BE2C (cell line): ENCODE measurements at regions not wholly inside any gene's neighbourhood (a gene's known extent, or its start where the extent isn't known, plus 50 kb on each side); places are given as distances from the start of the nearest gene placed in this dataset.
"Not testable (repeated sequence)": the region's sequence is repeated elsewhere in the genome, so short reads cannot be mapped to it uniquely, and the experiment has no call there.

ENCODE experiments used
- DNase-seq: peaks from one replicate; pipeline ENCODE4 v3.0.0-alpha.2; 2020
- H3K27me3 ChIP-seq: fragments of 250-450 bp; sonication (Bioruptor Pico); 2 replicates; pipeline ENCODE4 v1.5.1; 2020; ENCODE audit warnings: mild to moderate bottlenecking
- H3K36me3 ChIP-seq: fragments of 250-450 bp; sonication (Bioruptor Pico); 2 replicates; pipeline ENCODE4 v1.5.1; 2020; ENCODE audit warnings: mild to moderate bottlenecking
- H3K4me1 ChIP-seq: fragments of 250-450 bp; sonication (Bioruptor Pico); 2 replicates; pipeline ENCODE4 v1.5.1; 2020
- H3K4me3 ChIP-seq: 2 replicates; pipeline ENCODE4 v1.5.1; 2011; ENCODE audit warnings: low read depth, low read length
- H3K9me3 ChIP-seq: fragments of 250-450 bp; sonication (Bioruptor Pico); 2 replicates; pipeline ENCODE4 v1.5.1; 2020
- TF ChIP-seq, protein P1 (sequence below): IDR thresholded peaks from 2 replicates; pipeline ENCODE4 v1.5.1; 2012; ENCODE audit warnings: mild to moderate bottlenecking, low read depth, low read length

DNA sequence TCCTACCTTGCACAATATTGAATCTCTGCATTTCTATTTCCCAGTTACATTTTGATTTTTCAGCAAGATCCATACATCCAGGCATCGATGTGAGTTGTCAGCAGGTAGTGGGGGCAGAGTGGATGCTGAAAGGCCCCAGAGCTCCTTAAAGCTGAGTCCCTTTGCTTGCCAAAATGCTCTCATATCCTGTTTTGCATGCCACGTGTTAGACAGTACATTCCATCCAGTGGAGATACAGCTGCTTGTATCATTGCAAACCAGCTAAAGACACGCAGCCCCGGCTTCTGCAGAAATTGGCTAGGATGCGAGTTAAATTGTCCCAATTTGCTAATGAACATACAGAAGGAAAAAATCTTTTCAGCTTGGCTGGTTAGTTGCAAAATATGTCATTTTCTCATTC is 179.6 kb upstream of the MXRA5 start:
- Histone ChIP-seq H3K9me3 (no peaks in the 10 kb centered on the region), H3K4me3 (no peak overlapping the region)

DNA sequence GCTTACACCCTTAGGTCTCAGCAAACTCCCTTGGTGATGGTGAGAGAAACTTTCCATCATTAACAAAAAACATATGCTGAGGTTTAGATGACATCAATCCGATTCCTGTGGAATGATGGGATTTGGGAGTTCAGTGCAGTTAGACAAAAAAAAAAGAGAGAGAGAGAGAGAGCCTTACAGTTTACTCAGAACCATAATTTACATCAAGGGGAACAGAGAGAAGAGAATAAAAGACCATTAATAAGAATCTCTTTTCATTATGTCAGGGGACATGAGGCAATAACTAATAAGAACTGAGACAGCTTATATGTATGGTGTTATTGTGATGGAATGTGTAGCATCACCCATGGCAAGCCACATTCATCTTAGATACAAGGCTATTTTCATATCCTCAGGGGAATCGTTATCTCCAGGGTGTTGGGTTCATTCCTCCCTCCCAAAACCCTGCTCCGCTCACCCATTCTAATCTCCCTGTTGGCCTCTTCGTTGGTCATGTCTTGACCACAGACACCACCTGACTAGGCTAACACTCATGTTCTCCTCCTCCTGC is 175.7 kb upstream of the MXRA5 start:
- no peak overlapping the region for H3K4me3 ChIP-seq
- H3K36me3 ChIP-seq, result no peaks in the 10 kb centered on the region
- no peak for DNase-seq
- H3K4me1 ChIP-seq, result no peaks in the 10 kb centered on the region
- TF ChIP-seq, protein P1, sequence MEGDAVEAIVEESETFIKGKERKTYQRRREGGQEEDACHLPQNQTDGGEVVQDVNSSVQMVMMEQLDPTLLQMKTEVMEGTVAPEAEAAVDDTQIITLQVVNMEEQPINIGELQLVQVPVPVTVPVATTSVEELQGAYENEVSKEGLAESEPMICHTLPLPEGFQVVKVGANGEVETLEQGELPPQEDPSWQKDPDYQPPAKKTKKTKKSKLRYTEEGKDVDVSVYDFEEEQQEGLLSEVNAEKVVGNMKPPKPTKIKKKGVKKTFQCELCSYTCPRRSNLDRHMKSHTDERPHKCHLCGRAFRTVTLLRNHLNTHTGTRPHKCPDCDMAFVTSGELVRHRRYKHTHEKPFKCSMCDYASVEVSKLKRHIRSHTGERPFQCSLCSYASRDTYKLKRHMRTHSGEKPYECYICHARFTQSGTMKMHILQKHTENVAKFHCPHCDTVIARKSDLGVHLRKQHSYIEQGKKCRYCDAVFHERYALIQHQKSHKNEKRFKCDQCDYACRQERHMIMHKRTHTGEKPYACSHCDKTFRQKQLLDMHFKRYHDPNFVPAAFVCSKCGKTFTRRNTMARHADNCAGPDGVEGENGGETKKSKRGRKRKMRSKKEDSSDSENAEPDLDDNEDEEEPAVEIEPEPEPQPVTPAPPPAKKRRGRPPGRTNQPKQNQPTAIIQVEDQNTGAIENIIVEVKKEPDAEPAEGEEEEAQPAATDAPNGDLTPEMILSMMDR, result no peak
- H3K9me3 ChIP-seq, result no peaks in the 10 kb centered on the region
- no peaks in the 10 kb centered on the region for H3K27me3 ChIP-seq

More for the DNA sequence above, 179.6 kb upstream of the MXRA5 start:
- TF ChIP-seq, protein P1, result no peak
- Histone ChIP-seq H3K4me1 (no peaks in the 10 kb centered on the region), H3K27me3 (no peaks in the 10 kb centered on the region), H3K36me3 (no peaks in the 10 kb centered on the region)
- DNase-seq, result no peak

DNA sequence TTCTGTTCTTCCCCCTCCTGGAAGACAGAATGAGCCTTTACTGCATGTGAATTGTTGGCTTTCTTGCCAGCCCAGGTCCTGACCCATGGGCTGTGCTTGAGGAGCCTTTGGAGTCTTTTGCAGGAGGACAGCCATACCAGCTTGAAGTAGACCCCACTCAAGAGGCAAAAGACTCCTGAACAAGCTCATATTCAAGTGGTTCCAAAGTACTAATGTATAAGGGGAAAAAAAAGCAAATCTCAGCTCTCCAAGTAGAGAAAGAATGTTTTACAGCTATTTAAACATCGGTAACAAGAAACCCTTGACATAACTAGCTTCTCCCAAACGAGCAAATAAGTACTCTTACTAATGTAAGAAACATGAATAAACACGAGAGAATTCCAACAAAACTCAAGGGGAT is 174.9 kb upstream of the MXRA5 start:
- DNase-seq, result no peak
- Histone ChIP-seq H3K36me3 (no peaks in the 10 kb centered on the region), H3K27me3 (no peaks in the 10 kb centered on the region), H3K4me3 (no peak overlapping the region), H3K9me3 (no peaks in the 10 kb centered on the region), H3K4me1 (no peaks in the 10 kb centered on the region)
- TF ChIP-seq, protein P1, result no peak

DNA sequence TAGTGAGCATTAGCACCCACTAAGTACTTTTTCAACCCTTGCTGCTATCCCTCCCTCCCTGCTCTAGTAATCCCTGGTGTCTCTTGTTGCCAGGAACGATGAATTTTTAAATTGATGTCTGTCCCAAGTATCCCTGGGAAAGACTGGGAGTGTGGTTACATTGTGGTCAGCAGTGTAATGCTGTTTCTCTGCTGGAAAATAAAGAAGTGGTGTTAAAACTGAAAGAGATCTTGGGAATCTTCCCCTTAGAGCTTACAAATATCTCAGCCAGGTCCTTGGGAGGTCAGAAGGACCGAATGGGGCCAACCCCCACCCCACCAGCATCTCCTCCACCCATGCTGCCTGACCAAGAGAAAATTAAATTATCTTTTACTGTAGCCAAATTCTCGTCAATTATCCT is 174.5 kb upstream of the MXRA5 start:
- Histone ChIP-seq H3K36me3 (no peaks in the 10 kb centered on the region), H3K4me1 (no peaks in the 10 kb centered on the region), H3K27me3 (no peaks in the 10 kb centered on the region), H3K4me3 (no peak overlapping the region), H3K9me3 (no peaks in the 10 kb centered on the region)
- no peak for DNase-seq
- TF ChIP-seq, protein P1, result no peak

DNA sequence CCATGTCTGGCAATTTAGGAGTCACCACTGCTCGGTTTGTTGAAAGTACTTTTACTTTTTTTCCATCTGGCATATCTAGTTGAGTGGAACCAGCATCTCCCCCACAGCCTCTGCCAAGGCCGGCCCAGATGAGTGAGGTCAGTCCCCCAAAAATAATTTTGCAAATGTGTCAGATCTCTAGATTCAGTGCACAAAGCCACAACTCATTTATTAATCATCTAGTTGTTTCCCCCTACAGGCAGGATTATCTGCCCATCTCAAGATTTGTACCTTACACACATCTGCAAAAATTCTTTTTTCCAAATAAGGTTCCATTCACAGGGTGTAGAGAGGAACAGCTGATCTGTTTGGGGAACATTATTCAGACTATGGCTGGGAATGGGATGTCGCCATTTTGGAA is 174.0 kb upstream of the MXRA5 start:
- no peak overlapping the region for H3K4me3 ChIP-seq
- no peak for DNase-seq
- H3K9me3 ChIP-seq, result no peaks in the 10 kb centered on the region
- H3K4me1 ChIP-seq, result no peaks in the 10 kb centered on the region
- no peaks in the 10 kb centered on the region for H3K36me3 ChIP-seq
- TF ChIP-seq, protein P1, result no peak
- H3K27me3 ChIP-seq, result no peaks in the 10 kb centered on the region

DNA sequence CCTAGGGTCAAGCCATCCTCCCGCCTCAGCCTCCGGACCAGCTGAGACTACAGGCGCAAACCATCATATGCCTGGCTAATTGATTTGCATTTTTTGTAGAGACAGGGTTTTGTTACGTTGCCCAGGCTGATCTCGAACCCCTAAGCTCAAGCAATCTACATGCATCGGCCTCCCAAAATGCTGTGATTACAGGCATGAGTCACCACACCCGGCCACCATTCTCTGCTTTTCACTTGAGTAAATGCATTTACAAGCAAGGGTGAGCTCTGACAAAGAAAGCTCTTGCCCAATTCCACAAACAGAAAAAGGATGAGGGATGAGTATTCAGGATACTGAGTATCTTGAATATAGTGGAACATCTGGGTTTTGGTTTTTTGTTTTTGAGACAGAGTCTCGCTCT is 172.9 kb upstream of the MXRA5 start:
- H3K4me3 ChIP-seq, H3K27me3 ChIP-seq, H3K36me3 ChIP-seq, H3K4me1 ChIP-seq, H3K9me3 ChIP-seq, DNase-seq: not testable (repeated sequence)

DNA sequence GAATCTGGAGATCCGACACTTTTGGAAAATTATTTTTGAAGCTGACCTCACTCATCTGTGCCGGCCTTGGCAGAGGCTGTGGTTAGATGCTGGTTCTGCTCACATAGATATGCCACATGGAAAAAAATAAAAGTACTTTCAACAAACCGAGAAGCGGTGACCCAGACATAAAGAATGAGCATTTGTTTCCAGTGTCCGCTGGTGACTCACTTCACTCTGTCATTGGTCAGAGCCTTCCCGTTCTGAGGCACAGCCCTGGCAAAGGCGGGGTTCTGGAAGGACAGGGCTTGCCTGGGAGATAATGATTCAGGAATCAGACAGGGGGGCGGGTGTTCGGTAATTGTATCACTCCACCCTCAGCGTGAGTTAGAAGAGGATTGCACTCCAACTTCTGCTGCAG is 172.4 kb upstream of the MXRA5 start:
- Histone ChIP-seq H3K9me3 (no peaks in the 10 kb centered on the region), H3K4me1 (no peaks in the 10 kb centered on the region), H3K27me3 (no peaks in the 10 kb centered on the region), H3K36me3 (no peaks in the 10 kb centered on the region), H3K4me3 (no peak overlapping the region)
- DNase-seq, result no peak
- TF ChIP-seq, protein P1, result no peak
